ENCODE measurements at regions not wholly inside any gene's neighbourhood (a gene's known extent, or its start where the extent isn't known, plus 50 kb on each side); places are given as distances from the start of the nearest gene placed in this dataset.
A peak's percentile ranks its signal among the peaks of the same experiment; 100 is the strongest.

- ATAC-seq (ENCODE audit: low read depth) (no peak), DNase-seq (no peak)
- H3K4me1 ChIP-seq (ENCODE audit: control insufficient read depth, insufficient read depth, low read length): no peaks in the 10 kb centered on the region
- H3K4me3 ChIP-seq (ENCODE audit: insufficient read depth, low read depth, low read length): no peak overlapping the region
- no peaks in the 10 kb centered on the region for H3K79me1 ChIP-seq (ENCODE audit: low read depth in 1 of 2, low read length in 2 of 2)
- H2BK15ac ChIP-seq (ENCODE audit: low read depth, low read length): no peak overlapping the region
- no peaks in the 10 kb centered on the region for H3K9me1 ChIP-seq (ENCODE audit: insufficient read depth, low read length)
- H2AK9ac ChIP-seq (replicated peaks; ENCODE audit: low read depth, low read length, poor library complexity): no peak overlapping the region
- no peak overlapping the region for H2BK20ac ChIP-seq (ENCODE audit: low read depth, low read length)
- peak; percentile 78 for TF ChIP-seq MAFK (IDR thresholded peaks at IDR 0.05; ENCODE audit: low read depth, low read length)
- no peak for TF ChIP-seq RAD21 (IDR thresholded peaks at IDR 0.05; ENCODE audit: low read length)
- TF ChIP-seq POLR2A (IDR thresholded peaks at IDR 0.05; ENCODE audit: low read depth, low read length): no peak
- H3K36me3 ChIP-seq (ENCODE audit: control insufficient read depth, insufficient read depth, low read length): no peaks in the 10 kb centered on the region
- in situ Hi-C loops (cut with MboI; ENCODE audit: low sequenced_read_pairs): no loop called here
- no peak overlapping the region for H2BK120ac ChIP-seq (ENCODE audit: low read depth, low read length)
- no TSS peak for BruUV-seq (replicated peaks)
- intact Hi-C loops (cut with micrococcal nuclease): no loop called here
- no peaks in the 10 kb centered on the region for H3K9me3 ChIP-seq (ENCODE audit: control insufficient read depth, insufficient read depth, low read length)
- no peak overlapping the region for H3K14ac ChIP-seq (replicated peaks; ENCODE audit: low read depth, low read length)
- H3K9ac ChIP-seq (ENCODE audit: low read depth, low read length): no peak overlapping the region
- H4K8ac ChIP-seq (ENCODE audit: low read depth in 2 of 2, low read length in 2 of 2): no peak overlapping the region
- no peak overlapping the region for H3K23ac ChIP-seq (ENCODE audit: low read depth, low read length)
- WGBS, 2 experiments (ENCODE audit: extremely low coverage in 2 of 2, insufficient read length in 1 of 2): no CpG with 5 or more reads among the region's 5 CpGs
- H2BK5ac ChIP-seq (ENCODE audit: low read depth, low read length, poor library complexity, severe bottlenecking): no peak overlapping the region
- H3K18ac ChIP-seq (ENCODE audit: low read depth, low read length): no peak overlapping the region
- H2AFZ ChIP-seq (replicated peaks; ENCODE audit: low read length, poor library complexity): no peak overlapping the region
- dilution Hi-C loops (cut with HindIII; ENCODE audit: low sequenced_read_pairs, unreplicated experiment): no loop called here
- no peaks in the 10 kb centered on the region for H4K20me1 ChIP-seq (ENCODE audit: insufficient read depth, low read length)
- ChIA-PET CTCF (no interaction called here), POLR2A (ENCODE audit: unreplicated experiment) (no interaction called here)
- H3K56ac ChIP-seq (ENCODE audit: extremely low read depth, insufficient read depth, low read length): no peak overlapping the region
- H4K91ac ChIP-seq (ENCODE audit: insufficient read depth, low read depth, low read length): no peak overlapping the region
- H4K5ac ChIP-seq (ENCODE audit: low read depth, low read length): no peak overlapping the region
- no peak overlapping the region for H3K4me2 ChIP-seq (ENCODE audit: low read depth, low read length)
- H2AK5ac ChIP-seq (ENCODE audit: low read depth, low read length): no peak overlapping the region
- H3K27ac ChIP-seq (ENCODE audit: insufficient read depth, low read length): no peak overlapping the region
- H3K4ac ChIP-seq (ENCODE audit: low read depth, low read length): no peak overlapping the region
- no peaks in the 10 kb centered on the region for H3K27me3 ChIP-seq (ENCODE audit: control insufficient read depth, insufficient read depth, low read length)
These were observed 76.0 kb upstream of the XIRP2 start for GRCh38 chr2:166812166-166812891.
